HG03520 (cell line): ENCODE measurements at regions not wholly inside any gene's neighbourhood (a gene's known extent, or its start where the extent isn't known, plus 50 kb on each side); places are given as distances from the start of the nearest gene placed in this dataset.

Experiments used
- ATAC-seq: cut with Tn5 transposase; IDR thresholded peaks from one replicate; pipeline ENCODE4 v1.9.1; 2021; ENCODE audit warnings: mild to moderate bottlenecking, moderate library complexity; ENCODE audit not compliant: unreplicated experiment

- ATAC-seq, result no peak
These were observed 571.2 kb downstream of the EFNA5 start for GRCh38 chr5:107099506-107099905.

GRCh38 chr5:107092695-107093094, 578.0 kb downstream of the EFNA5 start:
- no peak for ATAC-seq

GRCh38 chr5:107090506-107090905, 580.2 kb downstream of the EFNA5 start:
- ATAC-seq, result no peak

GRCh38 chr5:107088907-107089306, 581.8 kb downstream of the EFNA5 start:
- no peak for ATAC-seq

- no peak for ATAC-seq
These were observed 585.2 kb downstream of the EFNA5 start for GRCh38 chr5:107085572-107085971.

- no peak for ATAC-seq
These were observed 595.7 kb downstream of the EFNA5 start for GRCh38 chr5:107074996-107075395.

- ATAC-seq, result no peak
These were observed 597.8 kb downstream of the EFNA5 start for GRCh38 chr5:107072967-107073366.

GRCh38 chr5:107072440-107072839, 598.3 kb downstream of the EFNA5 start:
- no peak for ATAC-seq

GRCh38 chr5:107068782-107069181, 602.0 kb downstream of the EFNA5 start:
- ATAC-seq, result no peak

- ATAC-seq, result no peak
These were observed 603.3 kb downstream of the EFNA5 start for GRCh38 chr5:107067395-107067794.

- no peak for ATAC-seq
These were observed 607.2 kb downstream of the EFNA5 start for GRCh38 chr5:107063511-107063910.

GRCh38 chr5:107058803-107059202, 611.9 kb downstream of the EFNA5 start:
- no peak for ATAC-seq

- ATAC-seq, result no peak
These were observed 612.5 kb downstream of the EFNA5 start for GRCh38 chr5:107058235-107058634.

- ATAC-seq, result no peak
These were observed 614.5 kb downstream of the EFNA5 start for GRCh38 chr5:107056278-107056677.

- no peak for ATAC-seq
These were observed 623.7 kb downstream of the EFNA5 start for GRCh38 chr5:107047048-107047447.

- no peak for ATAC-seq
These were observed 627.1 kb downstream of the EFNA5 start for GRCh38 chr5:107043665-107044064.

- no peak for ATAC-seq
These were observed 629.8 kb downstream of the EFNA5 start for GRCh38 chr5:107040907-107041306.

- no peak for ATAC-seq
These were observed 638.1 kb downstream of the EFNA5 start for GRCh38 chr5:107032629-107033028.

- no peak for ATAC-seq
These were observed 641.8 kb downstream of the EFNA5 start for GRCh38 chr5:107028938-107029337.

GRCh38 chr5:107025712-107026497, 644.8 kb downstream of the EFNA5 start:
- ATAC-seq, result no peak

- no peak for ATAC-seq
These were observed 647.0 kb downstream of the EFNA5 start for GRCh38 chr5:107023732-107024131.

GRCh38 chr5:107021575-107021974, 649.2 kb downstream of the EFNA5 start:
- ATAC-seq, result no peak

- ATAC-seq, result no peak
These were observed 650.1 kb downstream of the EFNA5 start for GRCh38 chr5:107020626-107021025.
